Stimulated activated naive CD8-positive, alpha-beta T cell treated with anti-CD3 and anti-CD28 coated beads, Interleukin-15, Interleukin-2, amounts not matched to agents 100 U/mL and 50 U/mL, for 24 hours (primary cell): ENCODE measurements at regions not wholly inside any gene's neighbourhood (a gene's known extent, or its start where the extent isn't known, plus 50 kb on each side); places are given as distances from the start of the nearest gene placed in this dataset.

Experiments
- ATAC-seq: fragments of 150-1000 bp; cut with Tn5 transposase; one replicate; pipeline ENCODE4 v1.10.0; 2021
- DNase-seq: peaks from one replicate; pipeline ENCODE4 v3.0.0; 2021

- ATAC-seq = no peak
- DNase-seq = no peak
Measured at GRCh38 chr15:77712438-77712837, 79.7 kb upstream of the LINGO1 start.

- DNase-seq (no peak), ATAC-seq (no peak)
Measured at GRCh38 chr15:77710637-77711036, 77.9 kb upstream of the LINGO1 start.

- no peak for DNase-seq
Measured at GRCh38 chr15:77710206-77710605, 77.5 kb upstream of the LINGO1 start.

GRCh38 chr15:77709135-77709886 lies 76.6 kb upstream of the LINGO1 start:
- DNase-seq = no peak
- ATAC-seq = no peak

More at GRCh38 chr15:77710206-77710605, 77.5 kb upstream of the LINGO1 start:
- ATAC-seq = no peak

GRCh38 chr15:77706482-77707244 lies 74.0 kb upstream of the LINGO1 start:
- DNase-seq (no peak), ATAC-seq (no peak)

- DNase-seq (peak; percentile 10), ATAC-seq (no peak)
Measured at GRCh38 chr15:77702211-77702957, 69.7 kb upstream of the LINGO1 start.

GRCh38 chr15:77698481-77698880 lies 65.8 kb upstream of the LINGO1 start:
- DNase-seq (no peak), ATAC-seq (no peak)

- DNase-seq (no peak), ATAC-seq (no peak)
Measured at GRCh38 chr15:77697893-77698292, 65.2 kb upstream of the LINGO1 start.

- no peak for DNase-seq
- no peak for ATAC-seq
Measured at GRCh38 chr15:77696871-77697270, 64.2 kb upstream of the LINGO1 start.

- ATAC-seq (no peak), DNase-seq (no peak)
Measured at GRCh38 chr15:77695961-77696582, 63.4 kb upstream of the LINGO1 start.

- DNase-seq = no peak
- ATAC-seq = no peak
Measured at GRCh38 chr15:77695548-77695947, 62.8 kb upstream of the LINGO1 start.

GRCh38 chr15:77693576-77693975 lies 60.9 kb upstream of the LINGO1 start:
- DNase-seq = no peak
- ATAC-seq = no peak

GRCh38 chr15:77692614-77693013 lies 59.9 kb upstream of the LINGO1 start:
- no peak for DNase-seq
- ATAC-seq = no peak

- ATAC-seq (no peak), DNase-seq (no peak)
Measured at GRCh38 chr15:77691607-77692006, 58.9 kb upstream of the LINGO1 start.

- no peak for ATAC-seq
- no peak for DNase-seq
Measured at GRCh38 chr15:77689821-77690220, 57.1 kb upstream of the LINGO1 start.

GRCh38 chr15:77688693-77689092 lies 56.0 kb upstream of the LINGO1 start:
- no peak for DNase-seq
- no peak for ATAC-seq

GRCh38 chr15:77688266-77688665 lies 55.6 kb upstream of the LINGO1 start:
- DNase-seq (no peak), ATAC-seq (no peak)

- no peak for ATAC-seq
- DNase-seq = no peak
Measured at GRCh38 chr15:77685082-77685815, 52.5 kb upstream of the LINGO1 start.

GRCh38 chr15:77684341-77685081 lies 51.8 kb upstream of the LINGO1 start:
- DNase-seq (no peak), ATAC-seq (no peak)

GRCh38 chr15:77682564-77682963 lies 49.9 kb upstream of the LINGO1 start:
- no peak for ATAC-seq
- DNase-seq = no peak
